ENCODE measurements at regions not wholly inside any gene's neighbourhood (a gene's known extent, or its start where the extent isn't known, plus 50 kb on each side); places are given as distances from the start of the nearest gene placed in this dataset.

DNA sequence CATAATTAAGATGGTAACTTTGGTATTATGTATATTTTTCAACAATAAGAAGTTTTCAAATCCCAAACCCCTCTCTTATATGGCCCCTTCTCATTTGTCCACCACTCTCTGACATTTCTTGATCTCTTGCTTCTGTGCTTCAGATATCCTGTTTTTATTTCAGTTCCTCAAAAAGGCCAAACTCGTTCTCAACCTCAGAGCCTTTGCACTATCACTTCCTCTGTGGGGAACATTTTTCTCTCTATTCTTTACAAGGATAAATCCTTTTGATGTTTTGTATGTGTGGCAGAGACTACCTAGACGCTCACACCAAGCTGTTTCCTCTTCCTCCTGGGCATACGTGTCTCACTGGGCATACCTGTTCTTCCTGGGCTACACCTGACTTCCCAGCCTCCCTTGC, 54.2 kb upstream of the FRMD4A start:
- TF ChIP-seq, protein P1, sequence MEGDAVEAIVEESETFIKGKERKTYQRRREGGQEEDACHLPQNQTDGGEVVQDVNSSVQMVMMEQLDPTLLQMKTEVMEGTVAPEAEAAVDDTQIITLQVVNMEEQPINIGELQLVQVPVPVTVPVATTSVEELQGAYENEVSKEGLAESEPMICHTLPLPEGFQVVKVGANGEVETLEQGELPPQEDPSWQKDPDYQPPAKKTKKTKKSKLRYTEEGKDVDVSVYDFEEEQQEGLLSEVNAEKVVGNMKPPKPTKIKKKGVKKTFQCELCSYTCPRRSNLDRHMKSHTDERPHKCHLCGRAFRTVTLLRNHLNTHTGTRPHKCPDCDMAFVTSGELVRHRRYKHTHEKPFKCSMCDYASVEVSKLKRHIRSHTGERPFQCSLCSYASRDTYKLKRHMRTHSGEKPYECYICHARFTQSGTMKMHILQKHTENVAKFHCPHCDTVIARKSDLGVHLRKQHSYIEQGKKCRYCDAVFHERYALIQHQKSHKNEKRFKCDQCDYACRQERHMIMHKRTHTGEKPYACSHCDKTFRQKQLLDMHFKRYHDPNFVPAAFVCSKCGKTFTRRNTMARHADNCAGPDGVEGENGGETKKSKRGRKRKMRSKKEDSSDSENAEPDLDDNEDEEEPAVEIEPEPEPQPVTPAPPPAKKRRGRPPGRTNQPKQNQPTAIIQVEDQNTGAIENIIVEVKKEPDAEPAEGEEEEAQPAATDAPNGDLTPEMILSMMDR (IDR thresholded peaks at IDR 0.05; ENCODE audit: control insufficient read depth, extremely low read depth, insufficient read depth) = no peak
- DNase-seq (ENCODE audit: low read depth) = no peak
- no peak overlapping the region for H3K4me3 ChIP-seq (ENCODE audit: low read depth, low read length)

DNA sequence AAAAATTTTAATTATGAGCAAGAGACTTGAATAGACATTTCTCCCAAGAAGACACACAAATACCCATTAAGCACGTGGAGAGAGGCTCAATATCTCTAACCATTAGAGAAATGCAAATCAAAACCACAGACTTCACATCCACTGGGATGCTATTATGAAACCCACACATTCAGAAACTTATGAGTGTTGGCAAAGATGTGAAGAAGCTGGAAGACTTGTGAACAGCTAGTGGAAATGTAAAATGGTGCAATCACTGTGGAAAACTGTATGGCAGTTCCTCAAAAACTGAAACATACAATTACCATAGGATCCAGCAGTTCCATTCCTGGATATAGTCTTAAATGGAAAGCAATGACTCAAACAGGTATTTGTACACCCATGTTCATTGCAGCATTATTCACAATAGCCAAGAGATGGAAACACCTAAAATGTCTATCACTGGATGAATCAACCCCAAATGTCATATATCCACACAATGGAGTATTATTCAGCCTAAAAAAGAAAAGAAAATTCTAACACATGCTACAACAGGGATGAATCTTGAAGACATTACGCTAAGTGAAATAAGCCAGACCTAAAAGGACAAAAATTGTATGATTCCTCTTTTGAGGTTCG, 53.5 kb upstream of the FRMD4A start:
- no peak overlapping the region for H3K4me3 ChIP-seq (ENCODE audit: low read depth, low read length)
- TF ChIP-seq, protein P1 (IDR thresholded peaks at IDR 0.05; ENCODE audit: control insufficient read depth, extremely low read depth, insufficient read depth) = no peak
- DNase-seq (ENCODE audit: low read depth) = no peak

DNA sequence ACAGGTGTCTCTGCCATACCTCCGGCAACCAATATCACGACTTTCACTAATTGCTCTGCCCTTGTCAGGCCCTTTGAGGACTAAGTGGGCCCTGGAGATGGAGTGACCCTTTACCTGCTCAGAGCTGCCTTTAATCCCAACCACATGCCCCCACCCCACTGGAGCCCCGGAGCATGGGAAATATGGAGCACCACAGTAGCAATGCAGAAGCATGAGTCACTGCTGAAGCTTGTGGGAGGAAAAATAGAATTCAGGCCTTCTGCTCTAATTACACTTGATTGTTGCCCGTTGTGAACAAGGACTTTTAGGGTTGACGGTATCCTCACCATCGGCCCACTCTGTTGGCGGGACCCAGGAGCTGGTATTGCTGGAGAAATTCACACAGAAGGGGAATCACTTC, 52.5 kb upstream of the FRMD4A start:
- DNase-seq (ENCODE audit: low read depth) = no peak
- H3K4me3 ChIP-seq (ENCODE audit: low read depth, low read length) = no peak overlapping the region
- TF ChIP-seq, protein P1 (IDR thresholded peaks at IDR 0.05; ENCODE audit: control insufficient read depth, extremely low read depth, insufficient read depth) = no peak

DNA sequence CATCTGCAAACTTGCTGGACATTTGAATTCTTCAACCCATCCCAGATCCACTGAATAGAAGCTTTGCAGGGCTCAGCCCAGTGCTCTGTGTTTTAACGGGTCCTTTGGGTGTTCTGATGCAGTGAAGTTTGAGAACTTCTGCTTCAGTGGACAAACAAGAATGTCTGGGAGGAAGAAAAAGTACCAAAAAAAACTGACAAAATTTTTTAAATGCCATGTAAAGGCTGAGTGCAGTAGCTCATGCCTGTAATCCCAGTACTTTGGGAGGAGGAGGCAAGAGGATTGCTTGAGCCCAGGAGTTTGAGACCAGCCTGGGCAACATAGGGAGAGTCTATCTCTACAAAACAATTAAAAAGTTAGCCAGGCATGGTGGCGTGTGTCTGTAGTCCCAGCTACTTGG, 51.8 kb upstream of the FRMD4A start:
- TF ChIP-seq, protein P1 (IDR thresholded peaks at IDR 0.05; ENCODE audit: control insufficient read depth, extremely low read depth, insufficient read depth) = no peak
- H3K4me3 ChIP-seq (ENCODE audit: low read depth, low read length) = no peak overlapping the region
- DNase-seq (ENCODE audit: low read depth) = no peak

DNA sequence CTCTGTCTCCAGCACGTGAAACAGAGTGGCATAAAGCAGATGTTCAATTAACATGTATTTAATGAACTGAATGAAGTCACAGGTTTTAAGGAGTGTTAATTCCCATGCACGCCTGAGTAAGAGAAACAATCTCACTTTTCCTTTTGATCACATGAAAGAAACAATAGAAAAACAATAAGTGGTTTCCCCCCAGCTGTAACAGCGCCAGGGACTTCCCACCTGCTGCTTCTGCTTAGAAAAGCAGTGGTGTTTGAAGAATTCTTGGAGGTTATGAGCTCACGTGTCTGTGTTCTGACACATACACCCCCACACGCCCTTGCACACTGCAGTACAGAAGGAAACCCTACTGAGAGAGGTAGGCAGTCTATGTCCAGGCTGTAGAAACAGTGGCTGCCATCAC, 51.3 kb upstream of the FRMD4A start:
- DNase-seq (ENCODE audit: low read depth) = no peak
- TF ChIP-seq, protein P1 (IDR thresholded peaks at IDR 0.05; ENCODE audit: control insufficient read depth, extremely low read depth, insufficient read depth) = no peak

DNA sequence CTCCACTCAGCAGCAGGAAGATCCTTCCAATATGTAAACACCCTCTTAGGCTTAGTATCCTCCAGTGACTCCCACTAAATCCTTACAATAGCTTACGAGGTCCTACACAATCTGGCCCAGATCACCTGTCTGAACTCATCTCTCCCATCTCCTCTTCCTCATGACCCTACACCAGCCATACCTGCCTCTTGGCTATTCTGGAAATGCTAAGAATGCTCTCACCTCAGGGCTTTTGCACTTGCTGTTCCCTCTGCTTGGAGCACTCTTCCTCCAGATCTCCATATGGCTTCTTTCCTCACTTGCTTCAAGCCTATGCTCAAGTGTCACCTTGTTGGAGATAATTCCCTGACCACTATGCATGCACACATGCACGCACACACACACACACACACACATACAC, 50.8 kb upstream of the FRMD4A start:
- TF ChIP-seq, protein P1 (IDR thresholded peaks at IDR 0.05; ENCODE audit: control insufficient read depth, extremely low read depth, insufficient read depth) = no peak
- DNase-seq (ENCODE audit: low read depth) = no peak
- no peak overlapping the region for H3K4me3 ChIP-seq (ENCODE audit: low read depth, low read length)

More for the DNA sequence above, 51.3 kb upstream of the FRMD4A start:
- no peak overlapping the region for H3K4me3 ChIP-seq (ENCODE audit: low read depth, low read length)

DNA sequence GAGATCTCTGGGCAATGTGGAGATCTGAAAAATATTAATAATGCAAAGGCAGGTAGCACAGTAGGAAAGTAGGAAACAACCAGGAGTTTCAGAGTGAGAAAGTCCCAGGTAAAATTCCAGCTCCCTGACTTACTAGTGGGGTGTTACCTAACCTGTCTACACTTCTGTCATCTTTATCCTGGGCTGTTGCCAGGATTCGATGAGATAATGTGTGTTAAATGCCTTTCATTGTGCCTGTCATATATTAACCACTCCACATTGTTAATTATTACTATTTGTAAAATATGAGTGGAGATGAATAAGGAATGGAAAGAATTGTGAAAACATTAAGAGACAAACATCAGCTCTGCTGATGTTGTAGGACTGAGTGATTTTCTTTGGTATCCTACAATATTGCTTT, 50.0 kb upstream of the FRMD4A start:
- TF ChIP-seq, protein P1 (IDR thresholded peaks at IDR 0.05; ENCODE audit: control insufficient read depth, extremely low read depth, insufficient read depth) = no peak
- no peak overlapping the region for H3K4me3 ChIP-seq (ENCODE audit: low read depth, low read length)
- no peak for DNase-seq (ENCODE audit: low read depth)
